ENCODE measurements at regions not wholly inside any gene's neighbourhood (a gene's known extent, or its start where the extent isn't known, plus 50 kb on each side); places are given as distances from the start of the nearest gene placed in this dataset.

- no peak overlapping the region for H3K27ac ChIP-seq
- H3K9me3 ChIP-seq = peaks cover 0 to 4% of the 10 kb centered on the region in 2 donors
- no peaks in the 10 kb centered on the region for H3K36me3 ChIP-seq
- no peaks in the 10 kb centered on the region for H3K4me1 ChIP-seq (ENCODE audit: insufficient read depth)
- WGBS, 3 donors = 52 to 57% (median 54%) methylated on average over 14 to 15 of the region's 15 CpGs
- intact Hi-C loops (cut with DNase I) = no loop called here
- TF ChIP-seq CTCF (IDR thresholded peaks at IDR 0.05) (no peak), POLR2A (IDR thresholded peaks at IDR 0.05) (no peak)
- no peaks in the 10 kb centered on the region for H3K27me3 ChIP-seq
- H3K4me3 ChIP-seq = no peak overlapping the region
- no peak for DNase-seq
Measured at GRCh38 chr13:111461445-111462149, 141.2 kb downstream of the TEX29 start.

GRCh38 chr13:111462221-111462764 is 141.9 kb downstream of the TEX29 start:
- no peak overlapping the region for H3K27ac ChIP-seq
- H3K4me3 ChIP-seq = no peak overlapping the region
- 71 to 83% (median 75%) methylated on average over 14 of the region's 14 CpGs for WGBS, 3 donors
- no peaks in the 10 kb centered on the region for H3K27me3 ChIP-seq
- H3K36me3 ChIP-seq = no peaks in the 10 kb centered on the region
- H3K4me1 ChIP-seq (ENCODE audit: insufficient read depth) = no peaks in the 10 kb centered on the region
- no peak for DNase-seq
- no peaks in the 10 kb centered on the region for H3K9me3 ChIP-seq
- TF ChIP-seq CTCF (IDR thresholded peaks at IDR 0.05) (no peak), EP300 (IDR thresholded peaks at IDR 0.05) (no peak), POLR2A (IDR thresholded peaks at IDR 0.05) (no peak)
- intact Hi-C loops (cut with DNase I) = no loop called here

- no peak overlapping the region for H3K4me3 ChIP-seq
- no peak overlapping the region for H3K27ac ChIP-seq
- no peaks in the 10 kb centered on the region for H3K36me3 ChIP-seq
- DNase-seq = no peak
- H3K4me1 ChIP-seq (ENCODE audit: insufficient read depth) = no peaks in the 10 kb centered on the region
- intact Hi-C loops (cut with DNase I) = no loop called here
- H3K9me3 ChIP-seq = no peaks in the 10 kb centered on the region
- TF ChIP-seq POLR2A (IDR thresholded peaks at IDR 0.05) (no peak), EP300 (IDR thresholded peaks at IDR 0.05) (no peak), CTCF (IDR thresholded peaks at IDR 0.05) (no peak)
- H3K27me3 ChIP-seq = no peaks in the 10 kb centered on the region
- WGBS, 3 donors = 76 to 84% (median 83%) methylated on average over 6 of the region's 6 CpGs
Measured at GRCh38 chr13:111462944-111463343, 142.5 kb downstream of the TEX29 start.

GRCh38 chr13:111467111-111467890 is 146.9 kb downstream of the TEX29 start:
- intact Hi-C loops (cut with DNase I) = no loop called here
- DNase-seq = no peak
- WGBS, 3 donors = 77 to 84% (median 79%) methylated on average over 7 of the region's 7 CpGs

More at GRCh38 chr13:111467111-111467890, 146.9 kb downstream of the TEX29 start:
- no peak overlapping the region for H3K4me3 ChIP-seq
- TF ChIP-seq POLR2A (IDR thresholded peaks at IDR 0.05) = no peak
- no peak for TF ChIP-seq CTCF (IDR thresholded peaks at IDR 0.05)
- TF ChIP-seq EP300 (IDR thresholded peaks at IDR 0.05) = no peak
- H3K9me3 ChIP-seq = no peaks in the 10 kb centered on the region
- H3K27me3 ChIP-seq = no peaks in the 10 kb centered on the region
- H3K27ac ChIP-seq = no peak overlapping the region
- H3K36me3 ChIP-seq = no peaks in the 10 kb centered on the region
- H3K4me1 ChIP-seq (ENCODE audit: insufficient read depth) = no peaks in the 10 kb centered on the region

All from ovary (tissue), 7 donors.